ENCODE measurements at regions not wholly inside any gene's neighbourhood (a gene's known extent, or its start where the extent isn't known, plus 50 kb on each side); places are given as distances from the start of the nearest gene placed in this dataset.
A peak's percentile ranks its signal among the peaks of the same experiment; 100 is the strongest.

- CTCF ChIA-PET: no interaction called here
- DNase-seq (ENCODE audit: extremely low spot score): no peak
Observed at GRCh38 chr13:86882107-86882506, 789.1 kb upstream of the SLITRK5 start.

GRCh38 chr13:86882835-86883234 is 788.3 kb upstream of the SLITRK5 start:
- CTCF ChIA-PET: no interaction called here
- TF ChIP-seq BHLHE40 (IDR thresholded peaks at IDR 0.05; ENCODE audit: borderline replicate concordance) (no peak), SP1 (IDR thresholded peaks at IDR 0.05) (no peak), ELF4 (IDR thresholded peaks at IDR 0.05) (no peak), FOXM1 (IDR thresholded peaks at IDR 0.05; ENCODE audit: borderline replicate concordance) (no peak), CTBP1 (IDR thresholded peaks at IDR 0.05; ENCODE audit: borderline replicate concordance) (no peak), L3MBTL2 (conservative IDR thresholded peaks at IDR 0.05) (no peak), TARDBP (IDR thresholded peaks at IDR 0.05) (no peak), ARNT (IDR thresholded peaks at IDR 0.05) (no peak), HDGF (IDR thresholded peaks at IDR 0.05; ENCODE audit: borderline replicate concordance) (no peak), FOXA1 (IDR thresholded peaks at IDR 0.05) (no peak), PKNOX1 (IDR thresholded peaks at IDR 0.05) (no peak), LEF1 (IDR thresholded peaks at IDR 0.05; ENCODE audit: borderline replicate concordance) (no peak), NFRKB (IDR thresholded peaks at IDR 0.05) (no peak), FOXK2 (IDR thresholded peaks at IDR 0.05) (no peak), ZNF384 (IDR thresholded peaks at IDR 0.05) (no peak), SUZ12 (IDR thresholded peaks at IDR 0.05) (no peak)
- POLR2A ChIA-PET: no interaction called here
- no peak for DNase-seq (ENCODE audit: extremely low spot score)

More at GRCh38 chr13:86882107-86882506, 789.1 kb upstream of the SLITRK5 start:
- TF ChIP-seq PKNOX1 (IDR thresholded peaks at IDR 0.05) (no peak), NFRKB (IDR thresholded peaks at IDR 0.05) (no peak), ELF4 (IDR thresholded peaks at IDR 0.05) (no peak), FOXA1 (IDR thresholded peaks at IDR 0.05) (no peak), HDGF (IDR thresholded peaks at IDR 0.05; ENCODE audit: borderline replicate concordance) (no peak), LEF1 (IDR thresholded peaks at IDR 0.05; ENCODE audit: borderline replicate concordance) (no peak), BHLHE40 (IDR thresholded peaks at IDR 0.05; ENCODE audit: borderline replicate concordance) (no peak), SP1 (IDR thresholded peaks at IDR 0.05) (no peak), ZNF384 (IDR thresholded peaks at IDR 0.05) (no peak), FOXK2 (IDR thresholded peaks at IDR 0.05) (no peak)
- POLR2A ChIA-PET: no interaction called here

GRCh38 chr13:86892330-86892729 is 778.8 kb upstream of the SLITRK5 start:
- DNase-seq (ENCODE audit: extremely low spot score): peak; percentile 42
- ChIA-PET POLR2A (no interaction called here), CTCF (interaction anchor here (0.6 kb wide), 1 partner anchor 805 kb away, joined by 3 read pairs; no protein-coding TSS in a partner anchor)
- no peak for TF ChIP-seq SUZ12 (IDR thresholded peaks at IDR 0.05)

GRCh38 chr13:86900906-86901305 is 770.3 kb upstream of the SLITRK5 start:
- TF ChIP-seq L3MBTL2 (conservative IDR thresholded peaks at IDR 0.05): no peak
- no peak for TF ChIP-seq FOXA1 (IDR thresholded peaks at IDR 0.05)
- no peak for TF ChIP-seq ELF4 (IDR thresholded peaks at IDR 0.05)
- TF ChIP-seq ZNF384 (IDR thresholded peaks at IDR 0.05): no peak
- no peak for TF ChIP-seq HDGF (IDR thresholded peaks at IDR 0.05; ENCODE audit: borderline replicate concordance)
- no peak for TF ChIP-seq LEF1 (IDR thresholded peaks at IDR 0.05; ENCODE audit: borderline replicate concordance)
- TF ChIP-seq SP1 (IDR thresholded peaks at IDR 0.05): no peak
- TF ChIP-seq CTBP1 (IDR thresholded peaks at IDR 0.05; ENCODE audit: borderline replicate concordance): no peak

GRCh38 chr13:86906127-86906874 is 764.9 kb upstream of the SLITRK5 start:
- ChIA-PET POLR2A (no interaction called here), CTCF (no interaction called here)
- TF ChIP-seq LEF1 (IDR thresholded peaks at IDR 0.05; ENCODE audit: borderline replicate concordance) (no peak), PKNOX1 (IDR thresholded peaks at IDR 0.05) (no peak), ARNT (IDR thresholded peaks at IDR 0.05) (no peak), ELF4 (IDR thresholded peaks at IDR 0.05) (no peak), CTBP1 (IDR thresholded peaks at IDR 0.05; ENCODE audit: borderline replicate concordance) (no peak), SUZ12 (IDR thresholded peaks at IDR 0.05) (no peak), FOXK2 (IDR thresholded peaks at IDR 0.05) (no peak)
- no peak for DNase-seq (ENCODE audit: extremely low spot score)

More at GRCh38 chr13:86900906-86901305, 770.3 kb upstream of the SLITRK5 start:
- ChIA-PET POLR2A (no interaction called here), CTCF (no interaction called here)
- no peak for DNase-seq (ENCODE audit: extremely low spot score)

GRCh38 chr13:86907156-86907555 is 764.0 kb upstream of the SLITRK5 start:
- CTCF ChIA-PET: no interaction called here
- POLR2A ChIA-PET: no interaction called here
- DNase-seq (ENCODE audit: extremely low spot score): no peak
- TF ChIP-seq ARNT (IDR thresholded peaks at IDR 0.05) (no peak), CTBP1 (IDR thresholded peaks at IDR 0.05; ENCODE audit: borderline replicate concordance) (no peak), NFRKB (IDR thresholded peaks at IDR 0.05) (no peak)

- DNase-seq (ENCODE audit: extremely low spot score): no peak
- POLR2A ChIA-PET: no interaction called here
- CTCF ChIA-PET: interaction anchor here (0.5 kb wide), 1 partner anchor 15 kb away, joined by 3 read pairs; no protein-coding TSS in a partner anchor
- TF ChIP-seq CTBP1 (IDR thresholded peaks at IDR 0.05; ENCODE audit: borderline replicate concordance): no peak
- no peak for TF ChIP-seq LEF1 (IDR thresholded peaks at IDR 0.05; ENCODE audit: borderline replicate concordance)
Observed at GRCh38 chr13:86909318-86909717, 761.9 kb upstream of the SLITRK5 start.
